OCI-LY7 (cell line): ENCODE measurements at regions not wholly inside any gene's neighbourhood (a gene's known extent, or its start where the extent isn't known, plus 50 kb on each side); places are given as distances from the start of the nearest gene placed in this dataset.

ENCODE experiments used
- EZH2phosphoT487 ChIP-seq: fragments of 200-600 bp; sonication (generic); IDR thresholded peaks from 2 replicates; pipeline ENCODE4 v1.6.1; 2018; ENCODE audit warnings: low read depth, borderline replicate concordance, mild to moderate bottlenecking, mixed run types, antibody characterized with exemption, low read length, moderate library complexity, mixed read lengths
- TF ChIP-seq, protein P1 (sequence below): fragments of 200-600 bp; sonication (generic); conservative IDR thresholded peaks from 2 replicates; pipeline ENCODE4 v1.5.1; 2014; ENCODE audit warnings: mild to moderate bottlenecking, antibody characterized with exemption, low read length, moderate library complexity, mixed read lengths

- TF ChIP-seq, protein P1, sequence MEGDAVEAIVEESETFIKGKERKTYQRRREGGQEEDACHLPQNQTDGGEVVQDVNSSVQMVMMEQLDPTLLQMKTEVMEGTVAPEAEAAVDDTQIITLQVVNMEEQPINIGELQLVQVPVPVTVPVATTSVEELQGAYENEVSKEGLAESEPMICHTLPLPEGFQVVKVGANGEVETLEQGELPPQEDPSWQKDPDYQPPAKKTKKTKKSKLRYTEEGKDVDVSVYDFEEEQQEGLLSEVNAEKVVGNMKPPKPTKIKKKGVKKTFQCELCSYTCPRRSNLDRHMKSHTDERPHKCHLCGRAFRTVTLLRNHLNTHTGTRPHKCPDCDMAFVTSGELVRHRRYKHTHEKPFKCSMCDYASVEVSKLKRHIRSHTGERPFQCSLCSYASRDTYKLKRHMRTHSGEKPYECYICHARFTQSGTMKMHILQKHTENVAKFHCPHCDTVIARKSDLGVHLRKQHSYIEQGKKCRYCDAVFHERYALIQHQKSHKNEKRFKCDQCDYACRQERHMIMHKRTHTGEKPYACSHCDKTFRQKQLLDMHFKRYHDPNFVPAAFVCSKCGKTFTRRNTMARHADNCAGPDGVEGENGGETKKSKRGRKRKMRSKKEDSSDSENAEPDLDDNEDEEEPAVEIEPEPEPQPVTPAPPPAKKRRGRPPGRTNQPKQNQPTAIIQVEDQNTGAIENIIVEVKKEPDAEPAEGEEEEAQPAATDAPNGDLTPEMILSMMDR: no peak
- no peak for TF ChIP-seq EZH2phosphoT487
Observed at GRCh38 chr1:30512914-30513265, 210.5 kb downstream of the MATN1 start.
